Panc1 (cell line): ENCODE measurements at regions not wholly inside any gene's neighbourhood (a gene's known extent, or its start where the extent isn't known, plus 50 kb on each side); places are given as distances from the start of the nearest gene placed in this dataset.

Experiments
- ATAC-seq: fragments of 200-7000 bp; cut with Tn5 transposase; 2 replicates; pipeline ENCODE4 v1.9.1; 2020; ENCODE audit warnings: mild to moderate bottlenecking, moderate library complexity
- BruUV-seq: library from RNA; stranded (reverse); fragments of 400-500 nt; replicated peaks from 2 replicates; lab custom pipeline; 2021; lab: Mats Ljungman, UMichigan
- CTCF ChIA-PET: fragments of 300-600 bp; sonication (Branson Sonifier 250); formaldehyde crosslinking; loops from one replicate; lab custom pipeline; 2022; ENCODE audit warnings: antibody characterized with exemption; lab: Charles Lee
- POLR2A ChIA-PET: fragments of 300-600 bp; sonication (Branson Sonifier 250); formaldehyde crosslinking; loops from one replicate; lab custom pipeline; 2022; ENCODE audit warnings: antibody characterized with exemption; lab: Charles Lee
- DNase-seq: peaks from one replicate; pipeline ENCODE4 v3.0.0-alpha.2; 2010; ENCODE audit warnings: low read depth, low spot score
- H3K27ac ChIP-seq: 2 replicates; pipeline ENCODE4 v1.5.1; 2011; ENCODE audit warnings: mild to moderate bottlenecking, low read length, inconsistent platforms
- H3K27me3 ChIP-seq: fragments of 200-500 bp; sonication (Bioruptor generic); 2 replicates; pipeline ENCODE4 v1.6.0; 2014; ENCODE audit warnings: low read length, inconsistent platforms; ENCODE audit not compliant: control insufficient read depth, insufficient read depth
- H3K36me3 ChIP-seq: fragments of 200-500 bp; sonication (Bioruptor generic); 2 replicates; pipeline ENCODE4 v1.5.1; 2014; ENCODE audit warnings: inconsistent platforms, mild to moderate bottlenecking, low read length, moderate library complexity; ENCODE audit not compliant: control insufficient read depth, insufficient read depth
- H3K4me1 ChIP-seq: 2 replicates; pipeline ENCODE4 v1.5.1; 2011; ENCODE audit warnings: inconsistent platforms, mild to moderate bottlenecking, low read length, moderate library complexity; ENCODE audit not compliant: control insufficient read depth, insufficient read depth
- H3K4me3 ChIP-seq, 2 experiments: 2 replicates each; pipeline ENCODE4 v1.5.1; 2011 to 2012; ENCODE audit warnings: low read depth in 2 of 2, low read length in 2 of 2, mild to moderate bottlenecking in 2 of 2, inconsistent platforms in 1 of 2, moderate library complexity in 1 of 2
- H3K9me3 ChIP-seq: fragments of 200-500 bp; sonication (Bioruptor generic); 2 replicates; pipeline ENCODE4 v1.5.1; 2014; ENCODE audit warnings: low read depth, mild to moderate bottlenecking, inconsistent platforms, low read length, moderate library complexity; ENCODE audit not compliant: control insufficient read depth, insufficient read depth
- POLR2AphosphoS5 ChIP-seq: IDR thresholded peaks from 2 replicates; pipeline ENCODE4 v1.6.1; 2012; ENCODE audit warnings: mild to moderate bottlenecking, low read depth, low read length, moderate library complexity
- SIN3A ChIP-seq: IDR thresholded peaks from 2 replicates; pipeline ENCODE4 v1.6.1; 2012; ENCODE audit warnings: low read depth, mild to moderate bottlenecking, low read length, moderate library complexity, borderline replicate concordance; ENCODE audit not compliant: insufficient read depth
- TCF7L2 ChIP-seq: IDR thresholded peaks from 2 replicates; pipeline ENCODE4 v1.6.1; 2011; ENCODE audit warnings: mild to moderate bottlenecking, low read depth, low read length, inconsistent platforms
- in situ Hi-C: cut with HindIII; loops from 2 replicates; pipeline ENCODE4 v1.10.0; 2016; ENCODE audit warnings: low sequenced_read_pairs, low pct_unique_long_range_greater_than_20kb
- intact Hi-C: fragments of 100-400 bp; cut with micrococcal nuclease; formaldehyde crosslinking; loops from one replicate; pipeline ENCODE4 v1.10.0; 2022; ENCODE audit not compliant: unreplicated experiment
- TF ChIP-seq, protein P1 (sequence below): fragments of 450-650 bp; IDR thresholded peaks from 2 replicates; pipeline ENCODE4 v1.5.1; 2017; ENCODE audit warnings: mild to moderate bottlenecking
- TF ChIP-seq, protein P2 (sequence below), 2 experiments: IDR thresholded peaks; 2 replicates each; pipeline ENCODE4 v1.6.1; 2011 to 2012; ENCODE audit warnings: low read depth in 2 of 2, control low read depth in 1 of 2, low read length in 1 of 2, mild to moderate bottlenecking in 1 of 2, moderate library complexity in 1 of 2; ENCODE audit not compliant: insufficient read depth in 1 of 2

DNA sequence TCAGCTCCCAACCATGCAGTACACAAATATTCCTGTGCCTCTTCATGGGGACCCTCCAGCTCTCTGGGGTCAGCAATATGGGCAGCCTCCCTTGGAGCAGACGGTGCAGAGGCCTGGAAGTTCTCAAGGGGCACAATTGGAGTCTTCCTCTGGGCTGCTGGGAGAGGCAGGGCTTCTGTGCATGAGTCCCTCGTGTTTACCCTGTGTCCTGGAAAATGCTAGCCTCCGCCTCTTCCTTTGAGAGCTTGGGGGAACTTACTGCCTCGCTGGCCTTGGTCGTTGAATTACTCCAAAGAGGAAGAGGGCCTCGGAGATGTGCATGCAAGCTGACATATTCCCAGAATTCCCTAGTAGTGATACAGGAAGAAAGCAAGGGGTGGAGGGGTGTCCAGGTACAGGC lies 284.4 kb upstream of the IGF1R start:
- H3K4me3 ChIP-seq = peak overlapping the region in 1 of 2 experiments; percentile 14; a peak in 1 of 4 replicates
- ATAC-seq (peak; percentile 12; the same call in 1 of the 2 replicates), DNase-seq (no peak)
- H3K4me1 ChIP-seq = no peaks in the 10 kb centered on the region
- CTCF ChIA-PET = no interaction called here
- no peaks in the 10 kb centered on the region for H3K9me3 ChIP-seq
- H3K36me3 ChIP-seq = no peaks in the 10 kb centered on the region
- in situ Hi-C loops (no loop called here), intact Hi-C loops (no loop called here)
- H3K27ac ChIP-seq = no peak overlapping the region
- no TSS peak for BruUV-seq
- no peaks in the 10 kb centered on the region for H3K27me3 ChIP-seq
- POLR2A ChIA-PET = interaction anchor here (0.6 kb wide), 1 partner anchor 23 kb away, joined by 3 read pairs; no protein-coding TSS in a partner anchor
- TF ChIP-seq SIN3A (no peak), TCF7L2 (no peak), POLR2AphosphoS5 (no peak)
- TF ChIP-seq, protein P1, sequence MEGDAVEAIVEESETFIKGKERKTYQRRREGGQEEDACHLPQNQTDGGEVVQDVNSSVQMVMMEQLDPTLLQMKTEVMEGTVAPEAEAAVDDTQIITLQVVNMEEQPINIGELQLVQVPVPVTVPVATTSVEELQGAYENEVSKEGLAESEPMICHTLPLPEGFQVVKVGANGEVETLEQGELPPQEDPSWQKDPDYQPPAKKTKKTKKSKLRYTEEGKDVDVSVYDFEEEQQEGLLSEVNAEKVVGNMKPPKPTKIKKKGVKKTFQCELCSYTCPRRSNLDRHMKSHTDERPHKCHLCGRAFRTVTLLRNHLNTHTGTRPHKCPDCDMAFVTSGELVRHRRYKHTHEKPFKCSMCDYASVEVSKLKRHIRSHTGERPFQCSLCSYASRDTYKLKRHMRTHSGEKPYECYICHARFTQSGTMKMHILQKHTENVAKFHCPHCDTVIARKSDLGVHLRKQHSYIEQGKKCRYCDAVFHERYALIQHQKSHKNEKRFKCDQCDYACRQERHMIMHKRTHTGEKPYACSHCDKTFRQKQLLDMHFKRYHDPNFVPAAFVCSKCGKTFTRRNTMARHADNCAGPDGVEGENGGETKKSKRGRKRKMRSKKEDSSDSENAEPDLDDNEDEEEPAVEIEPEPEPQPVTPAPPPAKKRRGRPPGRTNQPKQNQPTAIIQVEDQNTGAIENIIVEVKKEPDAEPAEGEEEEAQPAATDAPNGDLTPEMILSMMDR = no peak
- TF ChIP-seq, protein P2, sequence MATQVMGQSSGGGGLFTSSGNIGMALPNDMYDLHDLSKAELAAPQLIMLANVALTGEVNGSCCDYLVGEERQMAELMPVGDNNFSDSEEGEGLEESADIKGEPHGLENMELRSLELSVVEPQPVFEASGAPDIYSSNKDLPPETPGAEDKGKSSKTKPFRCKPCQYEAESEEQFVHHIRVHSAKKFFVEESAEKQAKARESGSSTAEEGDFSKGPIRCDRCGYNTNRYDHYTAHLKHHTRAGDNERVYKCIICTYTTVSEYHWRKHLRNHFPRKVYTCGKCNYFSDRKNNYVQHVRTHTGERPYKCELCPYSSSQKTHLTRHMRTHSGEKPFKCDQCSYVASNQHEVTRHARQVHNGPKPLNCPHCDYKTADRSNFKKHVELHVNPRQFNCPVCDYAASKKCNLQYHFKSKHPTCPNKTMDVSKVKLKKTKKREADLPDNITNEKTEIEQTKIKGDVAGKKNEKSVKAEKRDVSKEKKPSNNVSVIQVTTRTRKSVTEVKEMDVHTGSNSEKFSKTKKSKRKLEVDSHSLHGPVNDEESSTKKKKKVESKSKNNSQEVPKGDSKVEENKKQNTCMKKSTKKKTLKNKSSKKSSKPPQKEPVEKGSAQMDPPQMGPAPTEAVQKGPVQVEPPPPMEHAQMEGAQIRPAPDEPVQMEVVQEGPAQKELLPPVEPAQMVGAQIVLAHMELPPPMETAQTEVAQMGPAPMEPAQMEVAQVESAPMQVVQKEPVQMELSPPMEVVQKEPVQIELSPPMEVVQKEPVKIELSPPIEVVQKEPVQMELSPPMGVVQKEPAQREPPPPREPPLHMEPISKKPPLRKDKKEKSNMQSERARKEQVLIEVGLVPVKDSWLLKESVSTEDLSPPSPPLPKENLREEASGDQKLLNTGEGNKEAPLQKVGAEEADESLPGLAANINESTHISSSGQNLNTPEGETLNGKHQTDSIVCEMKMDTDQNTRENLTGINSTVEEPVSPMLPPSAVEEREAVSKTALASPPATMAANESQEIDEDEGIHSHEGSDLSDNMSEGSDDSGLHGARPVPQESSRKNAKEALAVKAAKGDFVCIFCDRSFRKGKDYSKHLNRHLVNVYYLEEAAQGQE (IDR thresholded peaks at IDR 0.05; ENCODE audit: insufficient read depth in 1 of 2, low read depth in 2 of 2, low read length in 1 of 2) = no peak

DNA sequence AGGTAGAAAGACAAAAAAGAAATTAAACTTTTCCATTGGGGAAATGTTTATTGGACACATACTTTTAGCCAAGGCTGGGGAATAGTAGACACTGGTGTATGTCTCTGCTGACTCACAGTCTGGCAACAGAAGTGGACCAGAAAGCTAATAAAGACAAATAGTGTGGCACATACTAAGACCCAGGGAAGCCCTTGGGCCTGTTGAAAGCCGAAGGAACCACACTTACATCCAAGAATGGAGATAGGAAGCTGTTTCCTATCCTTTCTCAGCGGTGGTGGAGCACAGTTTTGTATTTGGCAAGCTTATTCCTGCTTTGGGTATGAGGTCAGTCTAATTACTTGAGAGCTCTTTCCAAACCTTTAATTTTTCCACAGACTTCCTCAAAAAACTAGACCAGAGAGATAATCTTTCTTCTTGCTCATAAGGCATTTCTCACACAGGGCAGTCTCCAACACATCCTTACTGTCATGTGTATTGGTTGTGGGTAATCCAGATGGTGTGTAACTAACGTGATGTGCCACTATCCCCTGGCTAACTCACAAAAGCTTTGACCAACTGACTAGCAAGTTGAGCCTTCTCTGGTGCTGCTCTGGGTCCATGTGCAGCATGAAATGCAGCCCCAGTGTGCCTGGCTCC lies 279.1 kb upstream of the IGF1R start:
- ChIA-PET CTCF (no interaction called here), POLR2A (no interaction called here)
- no TSS peak for BruUV-seq
- DNase-seq (no peak), ATAC-seq (no peak)
- TF ChIP-seq, protein P2 (IDR thresholded peaks at IDR 0.05; ENCODE audit: insufficient read depth in 1 of 2, low read depth in 2 of 2, low read length in 1 of 2) = no peak
- TF ChIP-seq TCF7L2 (no peak), SIN3A (no peak), POLR2AphosphoS5 (no peak)
- TF ChIP-seq, protein P1 = no peak
- intact Hi-C loops = no loop called here
- no peaks in the 10 kb centered on the region for H3K9me3 ChIP-seq
- in situ Hi-C loops = no loop called here
- H3K27me3 ChIP-seq = no peaks in the 10 kb centered on the region
- no peaks in the 10 kb centered on the region for H3K4me1 ChIP-seq
- no peak overlapping the region for H3K27ac ChIP-seq
- no peaks in the 10 kb centered on the region for H3K36me3 ChIP-seq
- no peak overlapping the region for H3K4me3 ChIP-seq
